DMS153 (cell line): ENCODE measurements at regions not wholly inside any gene's neighbourhood (a gene's known extent, or its start where the extent isn't known, plus 50 kb on each side); places are given as distances from the start of the nearest gene placed in this dataset.

Experiments
- DNase-seq: peaks from one replicate; lab custom pipeline; 2025; lab: John Stamatoyannopoulos, UW

DNA sequence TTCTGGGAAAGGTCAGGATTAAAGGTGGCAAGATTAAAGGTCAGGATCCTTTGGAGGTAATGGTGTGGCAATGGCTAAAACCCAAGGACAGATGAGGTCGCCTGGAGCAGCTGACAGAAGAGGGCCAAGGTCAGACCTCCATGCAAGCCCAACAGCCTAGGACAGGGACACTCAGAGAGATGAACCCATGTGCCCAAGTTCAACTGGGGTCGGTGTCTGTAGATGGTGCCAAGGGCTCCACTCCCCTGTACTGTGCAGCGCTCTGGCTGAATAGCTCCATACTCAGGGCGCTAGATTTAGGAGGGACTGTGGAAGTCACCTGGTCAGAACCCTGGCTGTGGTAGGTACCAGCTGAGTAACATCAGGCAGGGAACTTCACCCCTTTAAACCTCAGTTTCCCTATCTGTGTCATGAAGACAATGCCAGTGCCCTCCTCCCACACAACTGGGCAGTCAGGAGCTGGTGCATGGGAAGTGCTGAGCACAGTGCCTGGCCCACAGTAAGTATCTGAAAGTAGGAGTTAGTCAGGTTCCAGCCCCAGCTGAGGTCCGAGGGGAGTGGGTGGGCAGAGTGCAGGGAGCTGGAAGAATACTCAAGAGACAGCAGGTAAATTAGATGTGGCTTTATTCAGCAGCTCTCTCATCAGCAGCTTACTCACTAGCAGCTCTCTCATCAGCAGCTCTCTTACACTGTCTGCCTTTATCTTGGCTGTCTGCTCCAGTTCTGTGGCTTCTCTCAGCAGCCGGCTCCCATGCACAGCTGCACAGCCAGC lies 327.1 kb downstream of the GLRX3 start:
- no peak for DNase-seq

- peak; percentile 67 for DNase-seq
These were observed 327.7 kb downstream of the GLRX3 start for GRCh38 chr10:130463876-130464364.

DNA sequence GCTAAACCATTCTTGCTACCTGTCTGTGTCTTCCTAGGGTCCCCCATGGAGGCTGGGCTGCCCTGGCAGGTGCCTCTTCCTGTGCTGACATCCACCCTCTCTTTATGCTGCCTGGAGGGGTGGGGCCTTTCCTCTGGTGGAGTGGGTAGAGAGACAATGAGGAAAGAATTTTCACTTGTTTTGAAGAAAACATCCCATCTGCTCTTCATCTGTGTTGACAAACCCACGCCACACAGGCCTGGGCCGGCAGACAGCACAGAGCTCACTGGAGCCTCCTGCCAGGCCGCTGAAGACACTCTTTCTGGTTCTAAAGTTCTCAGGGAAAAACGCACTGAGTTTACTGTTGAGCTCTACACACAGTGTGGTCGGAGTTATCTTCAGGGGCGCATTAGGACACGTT lies 328.2 kb downstream of the GLRX3 start:
- peak; percentile 43 for DNase-seq

DNA sequence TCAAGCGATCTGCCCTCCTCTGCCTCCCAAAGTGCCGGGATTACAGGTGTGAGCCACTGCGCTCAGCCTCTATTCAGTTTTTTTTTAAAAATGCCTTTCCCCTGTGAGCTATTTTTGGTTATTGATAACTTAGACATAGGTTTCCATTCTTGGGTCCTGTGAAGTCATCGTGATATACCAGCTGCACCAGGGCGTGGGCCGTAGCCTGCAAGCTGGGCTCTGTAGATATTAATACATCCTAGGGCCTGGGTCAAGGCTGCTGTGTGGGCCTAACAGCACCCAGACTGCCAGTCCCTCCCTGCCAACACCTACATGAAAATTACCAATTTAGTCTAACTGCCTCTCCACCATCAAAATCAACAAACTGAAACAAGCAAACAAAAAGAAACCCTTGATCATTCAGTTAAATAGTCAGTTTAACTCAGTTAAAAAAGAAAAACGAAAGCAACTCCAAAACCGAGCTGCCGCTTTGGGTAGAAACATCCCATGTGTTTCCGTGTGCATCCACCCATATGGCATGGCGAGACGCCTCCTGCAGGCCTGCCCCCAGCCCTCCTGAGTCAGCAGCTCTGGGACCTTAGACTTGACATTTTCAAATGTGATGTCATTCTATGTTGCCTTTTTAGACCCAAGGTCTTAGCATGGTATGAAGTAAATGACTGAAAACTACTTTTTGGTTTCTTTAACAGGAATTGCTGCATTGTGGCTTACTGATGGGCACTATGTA lies 330.2 kb downstream of the GLRX3 start:
- no peak for DNase-seq

- DNase-seq, result no peak
These were observed 334.1 kb downstream of the GLRX3 start for GRCh38 chr10:130470286-130470685.

- no peak for DNase-seq
These were observed 334.8 kb downstream of the GLRX3 start for GRCh38 chr10:130470973-130471372.

DNA sequence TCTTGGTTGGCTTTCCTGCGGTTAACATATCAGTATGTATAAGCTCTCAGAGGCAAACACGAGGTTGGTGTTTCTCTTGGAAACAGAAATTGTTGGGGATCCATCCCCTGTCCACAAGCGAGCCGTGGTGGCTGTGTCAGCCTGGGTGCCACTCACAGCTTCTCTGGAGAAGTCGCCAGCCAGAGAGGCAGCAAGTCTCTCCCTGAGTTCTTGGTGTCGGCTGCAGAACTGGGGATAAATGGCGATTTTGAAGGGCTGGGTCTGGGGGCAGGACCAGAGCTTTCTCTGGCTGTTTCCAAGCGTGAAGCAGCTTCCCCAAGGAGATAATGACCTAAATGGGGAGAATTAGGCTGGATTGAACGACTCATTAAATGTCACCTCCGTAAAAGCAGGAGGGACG lies 335.3 kb downstream of the GLRX3 start:
- no peak for DNase-seq

- no peak for DNase-seq
These were observed 336.0 kb downstream of the GLRX3 start for GRCh38 chr10:130472236-130472635.

DNA sequence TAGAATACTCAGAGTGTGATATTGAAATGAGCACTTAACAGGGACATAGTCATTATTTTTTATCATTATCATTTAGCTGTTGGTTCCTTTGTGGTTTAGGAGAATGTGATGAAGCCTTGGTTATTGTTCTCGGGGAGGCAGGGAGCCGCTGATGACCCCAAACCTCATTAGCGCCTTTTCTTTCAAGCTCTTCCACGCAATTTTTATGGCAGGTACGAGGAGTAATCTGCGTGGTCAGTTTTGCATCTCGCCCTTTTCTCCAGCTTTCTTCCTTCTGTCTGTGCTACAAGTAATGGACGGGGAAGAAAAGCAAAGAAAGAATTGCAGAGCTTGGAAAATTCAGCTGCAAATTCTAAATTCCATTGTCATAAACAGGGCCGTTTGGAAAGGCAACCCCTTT lies 338.4 kb downstream of the GLRX3 start:
- no peak for DNase-seq

DNA sequence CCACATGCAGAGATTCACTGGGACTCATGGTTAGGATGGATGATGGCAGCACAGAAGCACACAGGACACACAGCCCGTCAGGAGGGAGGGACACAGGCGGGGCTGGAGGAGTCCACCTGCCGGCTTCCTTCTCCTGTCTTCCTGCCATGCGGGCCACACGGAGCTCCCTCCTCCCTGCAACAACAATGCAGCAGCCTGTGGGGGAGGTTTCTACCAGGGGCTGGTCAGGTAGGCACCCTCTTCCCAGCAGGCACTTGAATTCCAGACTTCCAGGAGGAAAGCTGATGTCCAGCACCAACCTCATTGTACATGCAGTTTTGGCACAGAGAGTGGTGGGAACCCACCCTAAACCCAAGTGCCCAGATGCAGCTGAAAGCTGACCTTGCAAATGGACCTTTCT lies 341.2 kb downstream of the GLRX3 start:
- DNase-seq, result no peak

DNA sequence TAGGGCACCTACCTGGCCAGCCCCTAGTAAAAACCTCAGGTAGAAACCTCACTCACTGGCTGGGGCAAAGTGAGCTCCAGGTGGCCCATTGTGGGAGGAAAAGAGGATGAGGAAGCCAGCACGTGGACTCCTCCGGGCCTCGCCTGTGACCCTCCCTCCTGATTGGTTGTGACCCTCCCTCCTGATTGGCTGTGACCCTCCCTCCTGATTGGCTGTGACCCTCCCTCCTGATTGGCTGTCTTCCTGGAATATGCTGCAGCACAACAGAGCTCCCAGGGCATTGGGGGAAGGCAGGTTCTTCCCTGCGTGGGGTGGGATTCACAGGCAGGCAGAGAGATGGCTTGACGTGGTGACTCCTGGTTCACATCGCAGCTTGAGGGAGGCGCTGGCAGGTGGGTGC lies 343.0 kb downstream of the GLRX3 start:
- DNase-seq, result no peak

DNA sequence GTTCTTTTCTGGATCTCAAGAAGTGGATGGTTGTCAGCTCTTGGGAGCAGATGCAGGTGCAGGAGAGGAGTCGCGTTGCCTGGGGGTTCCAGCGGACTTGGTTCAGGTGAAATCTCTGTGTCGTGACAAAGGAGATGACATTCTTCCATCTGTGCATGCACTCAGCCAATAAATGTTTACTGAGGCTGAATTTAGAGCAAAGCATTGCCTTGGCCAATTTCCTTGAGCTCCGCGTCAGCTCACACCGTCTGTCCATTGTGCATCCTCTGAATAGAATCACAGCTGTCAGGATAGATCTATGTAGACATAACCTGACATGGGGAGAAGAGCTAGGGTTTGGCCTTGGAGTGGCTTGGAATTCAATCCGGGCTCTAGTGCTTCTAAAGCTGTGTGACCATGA lies 343.7 kb downstream of the GLRX3 start:
- no peak for DNase-seq

- no peak for DNase-seq
These were observed 344.3 kb downstream of the GLRX3 start for GRCh38 chr10:130480491-130480890.

GRCh38 chr10:130481076-130481930 lies 345.1 kb downstream of the GLRX3 start:
- no peak for DNase-seq

DNA sequence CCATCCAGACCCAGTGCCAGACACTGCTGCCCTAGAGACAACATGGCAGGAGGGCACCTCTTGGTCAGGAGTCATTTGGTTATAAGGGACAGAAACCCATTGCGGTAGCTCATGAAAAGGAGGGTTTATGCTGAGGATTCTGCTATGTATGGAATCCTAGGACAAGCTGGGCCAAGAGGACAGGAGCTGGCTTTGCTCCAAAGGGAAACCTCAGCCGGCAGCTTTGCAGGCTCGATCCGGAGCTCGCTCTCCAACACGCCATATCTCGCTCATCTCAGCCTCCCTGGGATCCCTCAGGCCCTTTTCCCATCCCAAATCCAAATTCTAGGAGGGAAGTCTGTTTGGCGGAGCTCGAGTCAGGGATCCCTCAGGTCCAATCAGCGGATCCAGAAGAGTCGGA lies 345.7 kb downstream of the GLRX3 start:
- DNase-seq, result no peak

DNA sequence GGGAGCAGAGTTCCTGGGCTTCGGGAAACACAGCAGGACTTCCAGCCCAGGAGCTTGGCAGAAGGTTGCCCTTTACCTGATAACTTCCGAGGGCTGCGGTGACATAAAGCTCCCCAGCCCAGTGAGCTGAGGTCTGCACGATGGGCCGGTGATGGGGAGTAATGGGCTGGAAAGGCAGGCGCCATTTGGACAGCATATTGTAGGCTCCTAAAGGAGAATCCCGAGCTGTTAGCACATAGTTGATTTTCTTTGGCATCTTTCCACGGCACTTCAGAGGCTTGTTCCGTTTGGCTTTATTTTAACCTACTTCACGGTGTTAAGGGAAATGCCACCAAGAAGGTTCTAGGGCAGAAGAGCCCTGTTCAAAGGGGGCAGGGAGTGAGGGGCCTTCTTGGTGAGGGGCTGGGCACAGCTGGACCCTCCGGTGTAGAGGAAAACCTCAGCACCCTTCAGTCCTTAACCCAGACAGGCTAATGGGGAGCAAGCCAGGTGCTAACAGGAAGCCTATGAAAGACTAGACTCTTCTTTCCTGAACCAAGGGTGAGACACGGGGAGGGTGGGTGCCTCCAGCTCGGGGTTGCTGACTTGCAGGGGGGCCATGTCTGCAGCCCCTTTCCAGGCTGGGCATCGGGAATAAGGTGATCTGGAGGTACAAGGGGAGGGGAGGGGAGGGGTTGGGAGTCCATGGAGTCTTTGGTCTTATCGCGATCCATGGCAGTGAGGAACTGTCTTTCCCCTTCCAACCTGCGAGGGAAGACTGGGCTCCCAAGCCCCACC lies 347.7 kb downstream of the GLRX3 start:
- peak; percentile 26 for DNase-seq

GRCh38 chr10:130484468-130485180 lies 348.4 kb downstream of the GLRX3 start:
- DNase-seq, result no peak

DNA sequence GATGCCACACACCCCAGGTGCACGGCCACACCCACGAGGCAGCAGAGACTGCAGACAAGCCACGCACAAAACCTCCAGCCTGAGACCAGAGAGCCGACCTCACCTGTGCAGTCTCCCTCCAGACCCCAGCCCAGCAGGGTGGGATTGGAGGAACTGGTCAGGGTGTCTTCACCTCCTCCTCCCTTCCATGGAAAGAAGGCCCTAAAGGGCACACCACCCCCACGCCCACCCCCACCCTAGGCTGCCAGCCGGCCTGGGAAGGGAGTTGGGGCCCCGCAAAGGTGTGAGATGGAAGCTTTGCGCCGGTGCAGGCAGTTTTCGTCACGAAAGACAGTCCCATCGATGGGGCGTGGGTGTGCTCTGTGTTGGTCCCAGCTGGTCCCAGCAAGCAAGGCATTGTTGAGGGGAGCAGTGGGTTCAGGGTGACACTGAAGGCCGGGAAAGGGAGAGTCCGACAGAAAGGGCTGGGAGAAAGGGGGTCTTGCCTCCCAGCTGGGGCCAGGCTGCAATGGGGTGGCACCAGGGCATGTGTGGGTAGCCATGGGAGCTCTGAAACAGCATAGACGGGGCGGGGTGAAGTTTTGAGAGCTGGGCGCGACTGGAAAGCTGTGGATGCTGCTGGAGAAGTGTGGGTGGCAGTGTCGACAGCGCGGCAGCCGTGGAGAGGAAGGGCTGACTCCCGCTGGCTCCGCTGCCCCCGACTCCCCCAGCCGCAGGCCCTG lies 349.2 kb downstream of the GLRX3 start:
- DNase-seq, result no peak

DNA sequence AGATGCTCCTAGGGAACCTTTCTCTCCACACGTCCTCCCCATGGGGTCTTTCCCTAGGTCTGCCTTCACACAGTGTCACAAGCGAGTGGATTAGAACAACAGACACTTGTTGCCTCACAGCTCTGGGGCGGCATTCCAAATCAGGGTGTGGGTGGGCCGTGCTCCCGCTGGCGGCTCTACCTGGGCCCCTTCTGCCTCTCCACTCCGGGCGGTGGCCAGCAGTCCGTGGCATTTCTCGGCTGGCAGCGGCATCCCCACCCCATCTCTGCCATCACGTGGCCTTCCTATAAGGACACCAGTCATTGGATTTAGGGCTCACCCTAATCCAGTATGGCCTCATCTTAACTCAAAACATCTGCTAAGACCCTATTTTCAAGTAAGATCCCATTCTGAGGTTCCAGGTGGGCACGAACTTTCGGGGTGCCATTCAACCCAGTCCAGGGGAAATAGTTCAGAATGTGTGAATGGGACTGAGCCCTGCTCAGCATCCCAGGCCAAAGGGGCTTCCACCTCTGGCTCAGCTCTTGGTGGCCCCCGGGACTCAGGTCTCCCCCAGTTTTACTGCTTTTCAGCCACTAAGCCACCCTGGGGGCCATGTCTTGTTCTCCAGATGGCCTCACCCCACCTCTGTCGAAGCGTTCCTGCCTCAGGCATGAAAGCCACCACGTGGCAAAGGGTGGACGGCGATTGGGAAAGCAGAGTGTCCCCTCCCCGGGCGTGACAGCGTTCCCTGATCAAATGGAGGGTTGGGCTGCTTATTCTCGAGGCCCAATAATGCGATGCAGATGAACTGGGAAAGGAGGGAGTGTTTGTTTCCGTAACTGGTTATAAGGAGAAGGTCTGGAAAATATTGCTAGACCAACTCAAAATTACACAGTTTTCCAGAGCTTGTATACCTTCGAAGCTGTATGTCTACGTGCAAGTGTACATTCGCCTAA lies 350.0 kb downstream of the GLRX3 start:
- DNase-seq, result no peak
